Uterus (tissue), 2 donors: ENCODE measurements at regions not wholly inside any gene's neighbourhood (a gene's known extent, or its start where the extent isn't known, plus 50 kb on each side); places are given as distances from the start of the nearest gene placed in this dataset.

Source experiments
- POLR2A ChIP-seq, 2 donors: fragments of 450-650 bp; IDR thresholded peaks; one replicate each; pipeline ENCODE4 v1.6.1; 2016; ENCODE audit warnings: antibody characterized with exemption in 2 of 2, mild to moderate bottlenecking in 1 of 2, moderate library complexity in 1 of 2
- TF ChIP-seq, protein P1 (sequence below), 4 experiments: fragments of 200-600 bp in 2 of 4; fragments of 450-650 bp in 2 of 4; sonication (generic) in 2 of 4; IDR thresholded peaks; one replicate each; pipeline ENCODE4 v1.5.1; 2016 to 2019; ENCODE audit warnings: antibody characterized with exemption in 4 of 4, mild to moderate bottlenecking in 2 of 4, moderate library complexity in 1 of 4

DNA sequence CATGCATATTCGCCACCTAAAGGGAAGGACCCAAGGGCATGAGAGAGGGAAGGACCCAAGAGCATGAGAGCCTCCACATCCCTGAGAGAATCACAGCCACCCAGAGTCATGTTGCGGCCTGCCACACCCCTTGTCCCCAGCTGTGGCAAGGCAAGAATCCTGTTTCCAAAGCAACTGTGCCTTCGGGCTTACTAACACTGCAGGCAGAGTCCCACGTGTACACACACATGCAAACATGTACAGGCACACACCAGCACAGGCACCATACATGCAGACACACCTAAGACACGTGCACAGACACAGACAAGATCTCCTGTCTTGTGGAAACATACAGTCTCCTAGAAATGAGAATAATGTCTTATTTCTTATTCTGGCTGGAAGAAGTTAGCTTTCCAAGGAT is 92.4 kb upstream of the CDYL2 start:
- no peak for TF ChIP-seq POLR2A (IDR thresholded peaks at IDR 0.05)
- TF ChIP-seq, protein P1, sequence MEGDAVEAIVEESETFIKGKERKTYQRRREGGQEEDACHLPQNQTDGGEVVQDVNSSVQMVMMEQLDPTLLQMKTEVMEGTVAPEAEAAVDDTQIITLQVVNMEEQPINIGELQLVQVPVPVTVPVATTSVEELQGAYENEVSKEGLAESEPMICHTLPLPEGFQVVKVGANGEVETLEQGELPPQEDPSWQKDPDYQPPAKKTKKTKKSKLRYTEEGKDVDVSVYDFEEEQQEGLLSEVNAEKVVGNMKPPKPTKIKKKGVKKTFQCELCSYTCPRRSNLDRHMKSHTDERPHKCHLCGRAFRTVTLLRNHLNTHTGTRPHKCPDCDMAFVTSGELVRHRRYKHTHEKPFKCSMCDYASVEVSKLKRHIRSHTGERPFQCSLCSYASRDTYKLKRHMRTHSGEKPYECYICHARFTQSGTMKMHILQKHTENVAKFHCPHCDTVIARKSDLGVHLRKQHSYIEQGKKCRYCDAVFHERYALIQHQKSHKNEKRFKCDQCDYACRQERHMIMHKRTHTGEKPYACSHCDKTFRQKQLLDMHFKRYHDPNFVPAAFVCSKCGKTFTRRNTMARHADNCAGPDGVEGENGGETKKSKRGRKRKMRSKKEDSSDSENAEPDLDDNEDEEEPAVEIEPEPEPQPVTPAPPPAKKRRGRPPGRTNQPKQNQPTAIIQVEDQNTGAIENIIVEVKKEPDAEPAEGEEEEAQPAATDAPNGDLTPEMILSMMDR (IDR thresholded peaks at IDR 0.05) = no peak
